ENCODE measurements at regions not wholly inside any gene's neighbourhood (a gene's known extent, or its start where the extent isn't known, plus 50 kb on each side); places are given as distances from the start of the nearest gene placed in this dataset.

GRCh38 chr7:47724335-47724982 is 142.5 kb upstream of the TNS3 start:
- DNase-seq, result no peak

- no peak for DNase-seq
Observed at GRCh38 chr7:47722126-47722525, 140.2 kb upstream of the TNS3 start.

- no peak for DNase-seq
Observed at GRCh38 chr7:47721670-47722069, 139.8 kb upstream of the TNS3 start.

- DNase-seq, result no peak
Observed at GRCh38 chr7:47720907-47721244, 139.0 kb upstream of the TNS3 start.

- DNase-seq, result no peak
Observed at GRCh38 chr7:47720141-47720906, 138.4 kb upstream of the TNS3 start.

GRCh38 chr7:47719675-47720074 is 137.8 kb upstream of the TNS3 start:
- DNase-seq, result no peak

GRCh38 chr7:47715631-47716068 is 133.7 kb upstream of the TNS3 start:
- DNase-seq, result no peak

GRCh38 chr7:47714669-47715607 is 133.0 kb upstream of the TNS3 start:
- DNase-seq, result no peak

- DNase-seq, result no peak
Observed at GRCh38 chr7:47713595-47713994, 131.7 kb upstream of the TNS3 start.

- no peak for DNase-seq
Observed at GRCh38 chr7:47712416-47712815, 130.5 kb upstream of the TNS3 start.

GRCh38 chr7:47711776-47712175 is 129.9 kb upstream of the TNS3 start:
- no peak for DNase-seq

- no peak for DNase-seq
Observed at GRCh38 chr7:47710201-47710935, 128.5 kb upstream of the TNS3 start.

GRCh38 chr7:47709451-47709850 is 127.5 kb upstream of the TNS3 start:
- no peak for DNase-seq

- DNase-seq, result no peak
Observed at GRCh38 chr7:47709051-47709450, 127.1 kb upstream of the TNS3 start.

GRCh38 chr7:47707583-47707982 is 125.7 kb upstream of the TNS3 start:
- DNase-seq, result no peak

- no peak for DNase-seq
Observed at GRCh38 chr7:47704936-47705335, 123.0 kb upstream of the TNS3 start.

- no peak for DNase-seq
Observed at GRCh38 chr7:47702080-47702479, 120.2 kb upstream of the TNS3 start.

GRCh38 chr7:47698386-47698785 is 116.5 kb upstream of the TNS3 start:
- DNase-seq, result no peak

GRCh38 chr7:47697543-47697942 is 115.6 kb upstream of the TNS3 start:
- no peak for DNase-seq

- no peak for DNase-seq
Observed at GRCh38 chr7:47696152-47696710, 114.3 kb upstream of the TNS3 start.

GRCh38 chr7:47693216-47693615 is 111.3 kb upstream of the TNS3 start:
- DNase-seq, result no peak

- DNase-seq, result no peak
Observed at GRCh38 chr7:47691988-47692387, 110.1 kb upstream of the TNS3 start.
